Liver (tissue), 8 donors: ENCODE measurements at regions not wholly inside any gene's neighbourhood (a gene's known extent, or its start where the extent isn't known, plus 50 kb on each side); places are given as distances from the start of the nearest gene placed in this dataset.

Experiments used
- DNase-seq: peaks from one replicate; pipeline ENCODE4 v3.0.0-alpha.2; 2017; ENCODE audit warnings: low spot score
- H3K27ac ChIP-seq, 2 donors: one replicate each; pipeline ENCODE4 v1.7.0; 2013; ENCODE audit warnings: inconsistent platforms in 2 of 2, low read length in 2 of 2, control low read depth in 1 of 2, low read depth in 1 of 2, mild to moderate bottlenecking in 1 of 2
- H3K27me3 ChIP-seq, 4 donors: one replicate each; pipeline versions ENCODE4 v1.6.1 to v1.7.0; 2013; ENCODE audit warnings: low read length in 3 of 4, inconsistent platforms in 1 of 4, mild to moderate bottlenecking in 1 of 4, moderate library complexity in 1 of 4; ENCODE audit not compliant: control insufficient read depth in 4 of 4, insufficient read depth in 4 of 4
- H3K36me3 ChIP-seq, 4 donors: one replicate each; pipeline versions ENCODE4 v1.6.1 to v1.7.0; 2013; ENCODE audit warnings: low read length in 3 of 4, mild to moderate bottlenecking in 3 of 4, low read depth in 1 of 4, moderate library complexity in 1 of 4; ENCODE audit not compliant: control insufficient read depth in 4 of 4, insufficient read depth in 3 of 4
- H3K4me1 ChIP-seq, 4 donors: one replicate each; pipeline versions ENCODE4 v1.6.1 to v1.7.0; 2013; ENCODE audit warnings: low read length in 3 of 4, mild to moderate bottlenecking in 3 of 4, moderate library complexity in 1 of 4; ENCODE audit not compliant: control insufficient read depth in 4 of 4, insufficient read depth in 4 of 4
- H3K4me3 ChIP-seq, 3 donors: one replicate each; pipeline versions ENCODE4 v1.6.1 to v1.7.0; 2013; ENCODE audit warnings: low read length in 3 of 3, control low read depth in 1 of 3, low read depth in 1 of 3, mild to moderate bottlenecking in 1 of 3
- H3K9ac ChIP-seq, 2 donors: one replicate each; pipeline ENCODE4 v1.7.0; 2013; ENCODE audit warnings: low read length in 2 of 2, mild to moderate bottlenecking in 2 of 2, moderate library complexity in 2 of 2, control low read depth in 1 of 2, low read depth in 1 of 2
- H3K9me3 ChIP-seq, 4 donors: one replicate each; pipeline versions ENCODE4 v1.6.1 to v1.7.0; 2013; ENCODE audit warnings: low read length in 3 of 4; ENCODE audit not compliant: control insufficient read depth in 4 of 4
- EGR1 ChIP-seq, 2 donors: IDR thresholded peaks; 2 replicates each; pipeline ENCODE4 v1.6.1; 2016 to 2018; ENCODE audit warnings: antibody characterized with exemption in 2 of 2, low read depth in 2 of 2
- HNF4A ChIP-seq, 2 donors: conservative IDR thresholded peaks; 2 replicates each; pipeline ENCODE4 v1.6.1; 2016; ENCODE audit warnings: antibody characterized with exemption in 2 of 2, mild to moderate bottlenecking in 2 of 2
- JUND ChIP-seq, 2 donors: IDR thresholded peaks; 2 replicates each; pipeline ENCODE4 v1.6.1; 2016; ENCODE audit warnings: antibody characterized with exemption in 2 of 2
- RAD21 ChIP-seq, 2 donors: IDR thresholded peaks; 2 replicates each; pipeline ENCODE4 v1.6.1; 2016; ENCODE audit warnings: antibody characterized with exemption in 2 of 2, mild to moderate bottlenecking in 2 of 2
- RXRA ChIP-seq, 2 donors: IDR thresholded peaks; 2 replicates each; pipeline ENCODE4 v1.6.1; 2017 to 2018; ENCODE audit warnings: antibody characterized with exemption in 2 of 2, mild to moderate bottlenecking in 1 of 2
- YY1 ChIP-seq: IDR thresholded peaks from 2 replicates; pipeline ENCODE4 v1.6.1; 2016; ENCODE audit warnings: antibody characterized with exemption, mild to moderate bottlenecking
- WGBS: extraction: QIAGEN DNeasy Blood & Tissue Kit; methylation state at CpG from one replicate; pipeline ENCODE4 v1.1.7; 2013; 5-methylcytosine and 5-hydroxymethylcytosine counted together
- TF ChIP-seq, protein P1 (sequence below): fragments of 150-350 bp; IDR thresholded peaks from 2 replicates; pipeline ENCODE4 v1.5.1; 2017; ENCODE audit warnings: improper control_type of control experiment, low read depth, low read length; ENCODE audit not compliant: missing input control
- TF ChIP-seq, protein P2 (sequence below): IDR thresholded peaks from 2 replicates; pipeline ENCODE4 v1.6.1; 2016; ENCODE audit warnings: antibody characterized with exemption
- TF ChIP-seq, protein P3 (sequence below): IDR thresholded peaks from 2 replicates; pipeline ENCODE4 v1.6.1; 2016; ENCODE audit warnings: antibody characterized with exemption, mild to moderate bottlenecking
- donor health status: healthy.
- donor health status: healthy.
- donor health status: healthy.
- donor health status: healthy.
- donor health status: healthy.

DNA sequence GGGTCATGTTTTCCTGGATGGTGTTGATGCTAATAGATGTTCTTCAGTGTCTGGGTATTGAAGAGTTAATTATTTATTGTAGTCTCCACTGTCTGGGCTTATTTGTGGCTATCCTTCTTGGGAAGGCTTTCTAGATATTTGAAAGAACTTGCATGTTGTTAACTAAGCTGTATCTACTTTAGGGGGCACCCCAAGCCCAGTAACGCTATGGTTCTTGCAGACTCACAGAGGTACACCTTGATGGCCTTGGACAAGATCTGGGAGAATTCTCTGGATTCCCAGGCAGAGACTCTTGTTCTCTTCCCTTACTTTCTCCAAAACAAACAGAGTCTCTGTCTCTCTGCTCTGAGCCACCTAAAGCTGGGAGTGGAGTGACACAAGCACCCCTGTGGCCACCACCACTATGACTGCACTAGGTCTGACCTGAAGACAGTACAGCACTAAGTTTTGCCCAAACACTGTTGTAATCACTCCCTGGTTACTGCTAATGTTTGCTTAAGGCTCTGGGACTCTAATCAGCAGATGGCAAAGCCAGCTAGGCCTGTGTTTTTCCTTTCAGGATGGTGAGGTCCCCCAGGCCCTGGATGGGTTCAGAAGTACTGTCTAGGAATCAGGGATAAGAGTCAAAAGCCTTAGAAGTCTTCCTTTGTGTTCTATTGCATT is 76.5 kb upstream of the C1orf21 start:
- H3K4me3 ChIP-seq = no peak overlapping the region
- no peaks in the 10 kb centered on the region for H3K27me3 ChIP-seq
- TF ChIP-seq YY1 (no peak), RXRA (IDR thresholded peaks at IDR 0.05) (no peak), JUND (IDR thresholded peaks at IDR 0.05) (no peak), RAD21 (IDR thresholded peaks at IDR 0.05) (peak in 1 of 2 donors; percentile 29)
- TF ChIP-seq, protein P1, sequence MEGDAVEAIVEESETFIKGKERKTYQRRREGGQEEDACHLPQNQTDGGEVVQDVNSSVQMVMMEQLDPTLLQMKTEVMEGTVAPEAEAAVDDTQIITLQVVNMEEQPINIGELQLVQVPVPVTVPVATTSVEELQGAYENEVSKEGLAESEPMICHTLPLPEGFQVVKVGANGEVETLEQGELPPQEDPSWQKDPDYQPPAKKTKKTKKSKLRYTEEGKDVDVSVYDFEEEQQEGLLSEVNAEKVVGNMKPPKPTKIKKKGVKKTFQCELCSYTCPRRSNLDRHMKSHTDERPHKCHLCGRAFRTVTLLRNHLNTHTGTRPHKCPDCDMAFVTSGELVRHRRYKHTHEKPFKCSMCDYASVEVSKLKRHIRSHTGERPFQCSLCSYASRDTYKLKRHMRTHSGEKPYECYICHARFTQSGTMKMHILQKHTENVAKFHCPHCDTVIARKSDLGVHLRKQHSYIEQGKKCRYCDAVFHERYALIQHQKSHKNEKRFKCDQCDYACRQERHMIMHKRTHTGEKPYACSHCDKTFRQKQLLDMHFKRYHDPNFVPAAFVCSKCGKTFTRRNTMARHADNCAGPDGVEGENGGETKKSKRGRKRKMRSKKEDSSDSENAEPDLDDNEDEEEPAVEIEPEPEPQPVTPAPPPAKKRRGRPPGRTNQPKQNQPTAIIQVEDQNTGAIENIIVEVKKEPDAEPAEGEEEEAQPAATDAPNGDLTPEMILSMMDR = no peak
- H3K4me1 ChIP-seq = no peaks in the 10 kb centered on the region
- H3K36me3 ChIP-seq = no peaks in the 10 kb centered on the region
- DNase-seq = no peak
- no peaks in the 10 kb centered on the region for H3K9me3 ChIP-seq
- 94% methylated on average over 1 of the region's 1 CpG for WGBS
- H3K27ac ChIP-seq = no peak overlapping the region
- H3K9ac ChIP-seq = no peak overlapping the region

GRCh38 chr1:184311580-184311979 is 75.2 kb upstream of the C1orf21 start:
- WGBS = 94% methylated on average over 2 of the region's 2 CpGs
- H3K36me3 ChIP-seq = no peaks in the 10 kb centered on the region
- no peak overlapping the region for H3K4me3 ChIP-seq
- H3K27ac ChIP-seq = no peak overlapping the region
- TF ChIP-seq, protein P2, sequence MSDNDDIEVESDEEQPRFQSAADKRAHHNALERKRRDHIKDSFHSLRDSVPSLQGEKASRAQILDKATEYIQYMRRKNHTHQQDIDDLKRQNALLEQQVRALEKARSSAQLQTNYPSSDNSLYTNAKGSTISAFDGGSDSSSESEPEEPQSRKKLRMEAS = no peak
- TF ChIP-seq JUND (IDR thresholded peaks at IDR 0.05) (no peak), RXRA (IDR thresholded peaks at IDR 0.05) (no peak), HNF4A (conservative IDR thresholded peaks at IDR 0.05) (no peak), EGR1 (IDR thresholded peaks at IDR 0.05; ENCODE audit: low read depth in 2 of 2) (no peak), YY1 (no peak)
- TF ChIP-seq, protein P3, sequence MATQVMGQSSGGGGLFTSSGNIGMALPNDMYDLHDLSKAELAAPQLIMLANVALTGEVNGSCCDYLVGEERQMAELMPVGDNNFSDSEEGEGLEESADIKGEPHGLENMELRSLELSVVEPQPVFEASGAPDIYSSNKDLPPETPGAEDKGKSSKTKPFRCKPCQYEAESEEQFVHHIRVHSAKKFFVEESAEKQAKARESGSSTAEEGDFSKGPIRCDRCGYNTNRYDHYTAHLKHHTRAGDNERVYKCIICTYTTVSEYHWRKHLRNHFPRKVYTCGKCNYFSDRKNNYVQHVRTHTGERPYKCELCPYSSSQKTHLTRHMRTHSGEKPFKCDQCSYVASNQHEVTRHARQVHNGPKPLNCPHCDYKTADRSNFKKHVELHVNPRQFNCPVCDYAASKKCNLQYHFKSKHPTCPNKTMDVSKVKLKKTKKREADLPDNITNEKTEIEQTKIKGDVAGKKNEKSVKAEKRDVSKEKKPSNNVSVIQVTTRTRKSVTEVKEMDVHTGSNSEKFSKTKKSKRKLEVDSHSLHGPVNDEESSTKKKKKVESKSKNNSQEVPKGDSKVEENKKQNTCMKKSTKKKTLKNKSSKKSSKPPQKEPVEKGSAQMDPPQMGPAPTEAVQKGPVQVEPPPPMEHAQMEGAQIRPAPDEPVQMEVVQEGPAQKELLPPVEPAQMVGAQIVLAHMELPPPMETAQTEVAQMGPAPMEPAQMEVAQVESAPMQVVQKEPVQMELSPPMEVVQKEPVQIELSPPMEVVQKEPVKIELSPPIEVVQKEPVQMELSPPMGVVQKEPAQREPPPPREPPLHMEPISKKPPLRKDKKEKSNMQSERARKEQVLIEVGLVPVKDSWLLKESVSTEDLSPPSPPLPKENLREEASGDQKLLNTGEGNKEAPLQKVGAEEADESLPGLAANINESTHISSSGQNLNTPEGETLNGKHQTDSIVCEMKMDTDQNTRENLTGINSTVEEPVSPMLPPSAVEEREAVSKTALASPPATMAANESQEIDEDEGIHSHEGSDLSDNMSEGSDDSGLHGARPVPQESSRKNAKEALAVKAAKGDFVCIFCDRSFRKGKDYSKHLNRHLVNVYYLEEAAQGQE = no peak
- TF ChIP-seq, protein P1 = no peak
- no peak overlapping the region for H3K9ac ChIP-seq
- H3K4me1 ChIP-seq = no peaks in the 10 kb centered on the region
- no peaks in the 10 kb centered on the region for H3K9me3 ChIP-seq
- peaks cover 0 to 4% (median 0%) of the 10 kb centered on the region in 4 donors for H3K27me3 ChIP-seq
- no peak for DNase-seq
